NCI-H524 (cell line): ENCODE measurements at regions not wholly inside any gene's neighbourhood (a gene's known extent, or its start where the extent isn't known, plus 50 kb on each side); places are given as distances from the start of the nearest gene placed in this dataset.
"Not testable (repeated sequence)": the region's sequence is repeated elsewhere in the genome, so short reads cannot be mapped to it uniquely, and the experiment has no call there.

Experiments
- DNase-seq, 2 experiments: peaks; one replicate each; lab custom pipeline; 2025; lab: John Stamatoyannopoulos, UW

GRCh38 chr14:55846826-55847446 lies 266.9 kb downstream of the KTN1 start:
- no peak for DNase-seq

GRCh38 chr14:55847766-55848165 lies 267.8 kb downstream of the KTN1 start:
- no peak for DNase-seq

GRCh38 chr14:55848964-55849363 lies 269.0 kb downstream of the KTN1 start:
- no peak for DNase-seq

- DNase-seq: no peak
Observed at GRCh38 chr14:55849833-55850232, 268.4 kb upstream of the PELI2 start.

GRCh38 chr14:55850825-55851241 lies 267.4 kb upstream of the PELI2 start:
- no peak for DNase-seq

DNA sequence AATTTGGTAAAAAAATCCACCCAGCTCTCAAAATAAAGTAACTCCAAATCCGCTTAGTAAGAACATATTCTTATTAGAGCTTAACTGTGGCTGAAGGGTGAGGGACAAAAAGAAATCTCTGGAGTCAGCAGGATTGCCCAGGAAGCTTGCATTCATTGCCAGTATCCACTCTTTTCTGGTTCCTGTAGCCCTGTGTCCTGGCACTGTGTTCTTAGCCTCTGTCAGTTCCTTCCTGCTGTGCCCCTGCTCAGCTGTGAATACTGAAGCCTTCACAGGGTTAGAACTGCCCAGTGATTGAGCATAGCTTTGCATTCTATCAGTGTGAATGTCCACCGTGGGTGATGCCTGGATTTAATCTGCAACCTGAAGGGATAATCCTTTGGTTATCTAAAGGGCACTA lies 266.9 kb upstream of the PELI2 start:
- no peak for DNase-seq

- no peak for DNase-seq
Observed at GRCh38 chr14:55851961-55852360, 266.2 kb upstream of the PELI2 start.

DNA sequence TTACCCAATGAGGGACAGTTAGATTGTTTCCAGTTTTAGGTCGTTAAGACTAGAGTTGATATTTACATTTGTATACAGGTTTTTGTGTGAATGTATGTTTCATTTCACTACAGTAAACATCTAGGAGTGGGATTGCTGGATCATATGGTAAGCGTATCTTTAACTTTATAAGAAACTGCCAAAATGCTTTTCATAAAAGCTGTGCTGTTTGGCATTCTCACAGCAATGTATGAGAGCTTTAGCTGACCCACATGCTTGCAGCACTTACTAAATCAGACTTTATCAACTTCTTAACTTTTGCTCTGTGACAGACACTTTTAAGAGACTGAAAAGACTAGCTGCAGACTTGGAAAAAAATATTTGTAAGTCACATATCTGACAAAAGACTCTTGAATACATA lies 262.5 kb upstream of the PELI2 start:
- DNase-seq: no peak

GRCh38 chr14:55858604-55859003 lies 259.6 kb upstream of the PELI2 start:
- no peak for DNase-seq

DNA sequence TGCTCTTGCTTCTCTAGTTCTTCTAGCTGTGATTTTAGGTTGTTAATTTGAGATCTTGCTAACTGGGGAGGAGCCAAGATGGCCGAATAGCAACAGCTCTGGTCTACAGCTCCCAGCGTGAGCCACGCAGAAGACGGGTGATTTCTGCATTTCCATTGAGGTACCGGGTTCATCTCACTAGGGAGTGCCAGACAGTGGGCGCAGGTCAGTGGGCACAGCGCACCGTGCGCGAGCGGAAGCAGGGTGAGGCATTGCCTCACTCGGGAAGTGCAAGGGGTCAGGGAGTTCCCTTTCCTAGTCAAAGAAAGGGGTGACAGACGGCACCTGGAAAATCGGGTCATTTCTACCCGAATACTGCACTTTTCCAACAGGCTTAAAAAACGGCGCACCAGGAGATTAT lies 256.6 kb upstream of the PELI2 start:
- DNase-seq: not testable (repeated sequence)

GRCh38 chr14:55864890-55865655 lies 253.1 kb upstream of the PELI2 start:
- DNase-seq: no peak

DNA sequence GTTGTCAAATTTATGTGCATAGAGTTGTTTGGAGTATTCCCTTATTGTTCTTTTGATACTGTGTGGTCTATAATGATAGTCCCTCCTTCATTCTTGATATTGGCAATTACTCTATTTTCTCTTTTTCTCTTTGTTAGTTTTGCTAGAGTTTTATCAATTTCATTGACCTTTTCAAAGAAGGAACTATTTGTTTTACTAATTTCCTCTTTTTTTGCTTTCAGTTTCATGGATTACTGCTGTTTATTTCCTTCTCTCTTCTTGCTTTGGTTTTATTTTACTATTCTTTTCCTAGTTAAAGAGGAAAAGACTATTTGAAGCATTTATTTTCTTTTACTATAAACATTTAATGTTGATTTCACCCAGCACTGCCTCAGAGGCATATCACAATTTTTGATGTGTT lies 250.9 kb upstream of the PELI2 start:
- no peak for DNase-seq

GRCh38 chr14:55867719-55868118 lies 250.5 kb upstream of the PELI2 start:
- no peak for DNase-seq

DNA sequence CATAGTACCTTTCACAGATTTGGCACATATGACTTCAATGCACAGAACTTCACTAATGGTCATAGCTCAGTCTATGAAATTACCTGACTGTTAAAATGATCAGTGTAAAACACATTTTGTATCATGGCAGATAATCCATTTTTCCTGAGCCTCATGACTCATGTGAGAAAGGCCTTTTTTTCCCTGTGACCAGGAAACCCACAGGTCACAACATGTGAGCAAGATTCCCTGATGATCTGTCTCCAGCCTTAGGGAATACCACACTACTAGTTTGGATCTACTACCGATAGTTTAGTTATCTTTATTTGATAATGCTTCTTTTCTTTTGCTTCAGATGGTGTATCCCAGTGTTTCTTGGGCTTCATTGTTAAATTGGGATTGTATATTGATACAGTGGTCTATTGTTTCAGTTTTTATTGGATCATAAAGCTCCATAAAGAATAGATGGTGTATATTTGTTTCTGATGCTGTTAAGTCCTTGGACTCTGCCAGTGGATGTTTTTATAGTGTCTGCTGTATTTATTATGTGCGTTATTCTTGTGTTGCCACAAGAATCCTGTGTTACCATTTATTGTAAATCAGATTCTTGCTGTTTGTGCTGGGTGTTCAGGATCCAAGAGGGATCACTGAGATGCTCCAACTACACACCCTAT lies 248.7 kb upstream of the PELI2 start:
- DNase-seq: no peak

GRCh38 chr14:55873169-55873568 lies 245.0 kb upstream of the PELI2 start:
- DNase-seq: no peak

- no peak for DNase-seq
Observed at GRCh38 chr14:55874785-55875184, 243.4 kb upstream of the PELI2 start.

GRCh38 chr14:55877942-55878341 lies 240.3 kb upstream of the PELI2 start:
- DNase-seq: no peak

- DNase-seq: peak in 1 of 2 experiments; percentile 28
Observed at GRCh38 chr14:55881577-55882241, 236.5 kb upstream of the PELI2 start.

- DNase-seq: no peak
Observed at GRCh38 chr14:55884819-55885218, 233.4 kb upstream of the PELI2 start.

DNA sequence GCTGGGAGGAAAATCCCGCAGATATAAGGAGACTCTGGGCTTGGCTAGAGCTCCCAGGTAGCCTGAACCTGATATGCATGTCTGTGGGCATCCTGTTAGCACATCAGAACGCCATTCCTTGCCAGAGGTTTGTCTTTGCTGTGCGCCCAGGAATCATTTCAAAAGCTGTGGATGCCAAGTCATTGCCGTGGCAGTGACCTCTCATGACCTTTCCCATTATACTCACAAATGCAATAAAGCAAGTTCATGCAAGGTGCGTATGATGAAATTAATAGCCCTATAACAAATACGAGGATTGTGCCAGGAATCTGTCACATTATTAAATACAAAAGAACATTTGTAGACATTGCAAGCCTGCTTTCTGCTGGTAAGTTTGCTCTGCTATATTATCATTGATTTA lies 229.1 kb upstream of the PELI2 start:
- no peak for DNase-seq

DNA sequence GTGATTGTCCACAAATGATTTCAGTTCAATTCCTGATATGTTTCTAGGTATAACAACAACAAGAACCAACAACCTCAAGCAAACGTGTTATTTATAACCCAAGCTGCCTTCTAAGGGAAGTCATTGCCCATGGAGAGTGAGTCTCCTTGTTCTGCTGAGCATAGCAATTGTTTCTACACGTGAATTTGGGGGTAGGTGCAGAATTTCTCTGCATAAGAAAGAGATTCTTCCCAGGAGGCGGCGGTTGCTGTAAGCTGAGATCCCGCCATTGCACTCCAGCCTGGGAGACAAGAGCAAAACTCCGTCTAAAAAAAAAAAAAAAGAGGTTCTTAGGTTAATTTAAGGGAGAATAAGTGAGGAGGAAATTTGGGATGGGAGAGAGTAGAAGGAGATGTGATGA lies 226.5 kb upstream of the PELI2 start:
- DNase-seq: no peak

DNA sequence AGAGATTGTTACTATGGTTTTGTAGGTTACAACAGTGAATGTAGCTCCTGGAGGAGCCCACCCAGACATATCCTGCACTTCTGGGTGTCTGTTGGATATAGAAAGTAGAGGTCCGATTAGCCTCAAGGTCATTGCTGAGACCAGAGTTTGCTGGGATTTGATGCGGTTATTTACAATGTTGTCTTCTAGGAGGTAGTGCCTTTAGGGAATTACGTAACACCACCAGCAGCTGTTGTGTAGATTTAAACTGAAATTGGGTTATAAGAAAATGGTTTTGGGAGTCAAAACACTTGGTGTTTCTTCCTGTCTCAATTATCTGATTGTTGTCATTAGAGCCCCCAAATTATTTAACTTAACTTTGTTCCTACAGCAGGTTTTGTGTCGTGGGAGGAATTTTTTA lies 225.3 kb upstream of the PELI2 start:
- no peak for DNase-seq

GRCh38 chr14:55893705-55894104 lies 224.5 kb upstream of the PELI2 start:
- no peak for DNase-seq
